NB4 (cell line): ENCODE measurements at regions not wholly inside any gene's neighbourhood (a gene's known extent, or its start where the extent isn't known, plus 50 kb on each side); places are given as distances from the start of the nearest gene placed in this dataset.
"Not testable (repeated sequence)": the region's sequence is repeated elsewhere in the genome, so short reads cannot be mapped to it uniquely, and the experiment has no call there.

Source experiments
- DNase-seq: peaks from one replicate; pipeline ENCODE4 v3.0.0; 2010; ENCODE audit warnings: low read depth
- H3K4me3 ChIP-seq: one replicate; pipeline ENCODE4 v1.5.1; 2011; ENCODE audit warnings: mild to moderate bottlenecking, low read depth, low read length, moderate library complexity
- CTCF ChIP-seq: IDR thresholded peaks from one replicate; pipeline ENCODE4 v1.5.1; 2012; ENCODE audit warnings: low read depth, low read length
- MAX ChIP-seq: IDR thresholded peaks from 2 replicates; pipeline ENCODE4 v1.6.1; 2011; ENCODE audit warnings: low read depth, low read length
- MYC ChIP-seq: IDR thresholded peaks from 2 replicates; pipeline ENCODE4 v1.6.1; 2011; ENCODE audit warnings: low read depth, low read length
- POLR2A ChIP-seq: IDR thresholded peaks from 2 replicates; pipeline ENCODE4 v1.6.1; 2011; ENCODE audit warnings: mild to moderate bottlenecking; ENCODE audit not compliant: insufficient read length; ENCODE audit errors: extremely low read depth

- H3K4me3 ChIP-seq, result no peak overlapping the region
- TF ChIP-seq CTCF, result no peak
- TF ChIP-seq POLR2A, result no peak
- TF ChIP-seq MYC, result no peak
- no peak for TF ChIP-seq MAX
- DNase-seq, result no peak
Measured at GRCh38 chr5:126020770-126021169, 402.4 kb upstream of the GRAMD2B start.

GRCh38 chr5:126023994-126024441, 399.2 kb upstream of the GRAMD2B start:
- no peak overlapping the region for H3K4me3 ChIP-seq
- TF ChIP-seq POLR2A (no peak), CTCF (no peak), MAX (no peak), MYC (no peak)
- DNase-seq, result no peak

DNA sequence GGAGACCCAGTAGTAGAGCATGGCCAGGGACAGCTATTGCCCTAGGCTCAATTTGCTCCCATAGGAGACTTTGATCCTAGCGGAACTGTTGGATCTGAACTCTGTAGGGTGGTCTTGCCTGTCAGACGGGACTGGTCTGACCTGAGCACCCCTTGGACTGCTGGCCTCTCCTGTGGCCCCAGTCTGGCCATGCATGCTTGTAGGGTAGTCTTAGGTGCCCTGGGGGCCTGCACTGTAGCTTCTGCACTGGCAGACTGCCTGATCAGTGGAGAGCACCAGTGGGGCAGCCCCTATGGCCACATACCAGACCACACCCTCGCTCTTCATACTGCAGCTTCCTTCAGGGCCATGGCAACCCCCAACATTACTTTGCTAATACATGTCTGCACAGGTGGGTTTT, 396.1 kb upstream of the GRAMD2B start:
- TF ChIP-seq CTCF, result no peak
- no peak for TF ChIP-seq MYC
- no peak for TF ChIP-seq MAX
- no peak for TF ChIP-seq POLR2A
- no peak for DNase-seq

GRCh38 chr5:126027652-126028051, 395.6 kb upstream of the GRAMD2B start:
- no peak overlapping the region for H3K4me3 ChIP-seq
- DNase-seq, result no peak
- TF ChIP-seq POLR2A (no peak), MYC (no peak), MAX (no peak), CTCF (no peak)

More for the DNA sequence above, 396.1 kb upstream of the GRAMD2B start:
- no peak overlapping the region for H3K4me3 ChIP-seq

- TF ChIP-seq MAX (no peak), CTCF (no peak), MYC (no peak), POLR2A (no peak)
- H3K4me3 ChIP-seq, result no peak overlapping the region
- DNase-seq, result no peak
Measured at GRCh38 chr5:126028336-126028735, 394.9 kb upstream of the GRAMD2B start.

DNA sequence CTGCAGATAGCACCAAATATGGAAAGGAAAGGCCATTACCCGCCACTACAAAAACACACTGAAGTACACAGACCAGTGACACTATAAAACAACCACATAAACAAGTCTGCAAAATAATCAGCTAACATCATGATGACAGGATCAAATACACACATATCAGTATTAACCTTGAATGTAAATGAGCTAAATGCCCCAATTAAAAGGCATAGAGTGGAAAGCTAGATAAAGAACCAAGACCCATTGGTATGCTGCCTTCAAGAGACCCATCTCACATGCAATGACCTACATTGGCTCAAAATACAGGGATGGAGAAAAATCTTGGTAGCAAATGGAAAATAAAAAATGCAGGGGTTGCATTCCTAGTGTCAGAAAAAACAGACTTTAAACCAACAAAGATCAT, 393.9 kb upstream of the GRAMD2B start:
- not testable (repeated sequence) for DNase-seq

More for the DNA sequence above, 393.9 kb upstream of the GRAMD2B start:
- not testable (repeated sequence) for H3K4me3 ChIP-seq
